AG09319 (cell line): ENCODE measurements at regions not wholly inside any gene's neighbourhood (a gene's known extent, or its start where the extent isn't known, plus 50 kb on each side); places are given as distances from the start of the nearest gene placed in this dataset.

Experiments
- DNase-seq: peaks from one replicate; pipeline ENCODE4 v3.0.0-alpha.2; 2010; ENCODE audit warnings: low read depth; ENCODE audit errors: extremely low read depth
- TF ChIP-seq, protein P1 (sequence below): IDR thresholded peaks from 2 replicates; pipeline ENCODE4 v1.5.1; 2011; ENCODE audit warnings: low read depth, mild to moderate bottlenecking, inconsistent platforms, low read length, moderate library complexity

DNA sequence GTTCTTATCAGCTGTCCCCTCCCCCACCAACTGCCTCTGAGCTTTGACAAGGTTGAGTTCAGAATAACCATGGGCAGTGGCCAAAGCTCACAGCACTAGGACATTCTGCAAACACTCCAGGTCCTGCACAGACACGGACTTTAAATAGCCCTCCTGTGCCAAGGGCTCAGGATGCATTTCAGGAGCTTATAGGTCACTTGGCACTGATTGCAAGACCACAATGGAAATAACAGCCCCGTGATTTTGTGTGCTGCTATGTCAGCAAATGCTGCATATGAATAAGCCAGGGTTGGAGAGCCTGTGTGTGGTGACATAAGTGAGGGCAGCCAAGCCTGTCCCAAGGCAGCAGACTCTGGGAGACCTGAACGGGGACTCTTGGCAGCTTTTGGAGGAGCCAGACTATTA is 150.7 kb downstream of the DMRT2 start:
- TF ChIP-seq, protein P1, sequence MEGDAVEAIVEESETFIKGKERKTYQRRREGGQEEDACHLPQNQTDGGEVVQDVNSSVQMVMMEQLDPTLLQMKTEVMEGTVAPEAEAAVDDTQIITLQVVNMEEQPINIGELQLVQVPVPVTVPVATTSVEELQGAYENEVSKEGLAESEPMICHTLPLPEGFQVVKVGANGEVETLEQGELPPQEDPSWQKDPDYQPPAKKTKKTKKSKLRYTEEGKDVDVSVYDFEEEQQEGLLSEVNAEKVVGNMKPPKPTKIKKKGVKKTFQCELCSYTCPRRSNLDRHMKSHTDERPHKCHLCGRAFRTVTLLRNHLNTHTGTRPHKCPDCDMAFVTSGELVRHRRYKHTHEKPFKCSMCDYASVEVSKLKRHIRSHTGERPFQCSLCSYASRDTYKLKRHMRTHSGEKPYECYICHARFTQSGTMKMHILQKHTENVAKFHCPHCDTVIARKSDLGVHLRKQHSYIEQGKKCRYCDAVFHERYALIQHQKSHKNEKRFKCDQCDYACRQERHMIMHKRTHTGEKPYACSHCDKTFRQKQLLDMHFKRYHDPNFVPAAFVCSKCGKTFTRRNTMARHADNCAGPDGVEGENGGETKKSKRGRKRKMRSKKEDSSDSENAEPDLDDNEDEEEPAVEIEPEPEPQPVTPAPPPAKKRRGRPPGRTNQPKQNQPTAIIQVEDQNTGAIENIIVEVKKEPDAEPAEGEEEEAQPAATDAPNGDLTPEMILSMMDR: no peak
- DNase-seq: no peak

DNA sequence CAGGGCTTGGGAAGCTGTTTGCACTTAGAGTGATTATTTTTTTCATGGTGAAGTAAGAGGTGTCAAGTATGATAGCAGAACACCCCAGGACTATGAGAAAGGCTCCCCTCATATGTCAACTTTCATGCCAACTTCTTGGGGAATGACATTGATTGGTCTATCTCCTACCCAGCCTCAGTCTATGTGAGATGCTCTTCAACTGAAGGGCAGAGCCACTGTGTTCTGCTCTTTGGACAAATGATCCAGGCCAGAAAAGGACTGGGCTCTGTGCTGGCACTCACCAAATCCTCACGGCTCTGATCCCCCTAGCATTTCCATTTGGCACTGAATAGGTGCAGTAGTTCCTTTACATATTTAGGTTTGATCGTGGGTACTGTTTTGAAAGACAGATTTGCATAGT is 151.1 kb downstream of the DMRT2 start:
- TF ChIP-seq, protein P1: no peak
- no peak for DNase-seq

DNA sequence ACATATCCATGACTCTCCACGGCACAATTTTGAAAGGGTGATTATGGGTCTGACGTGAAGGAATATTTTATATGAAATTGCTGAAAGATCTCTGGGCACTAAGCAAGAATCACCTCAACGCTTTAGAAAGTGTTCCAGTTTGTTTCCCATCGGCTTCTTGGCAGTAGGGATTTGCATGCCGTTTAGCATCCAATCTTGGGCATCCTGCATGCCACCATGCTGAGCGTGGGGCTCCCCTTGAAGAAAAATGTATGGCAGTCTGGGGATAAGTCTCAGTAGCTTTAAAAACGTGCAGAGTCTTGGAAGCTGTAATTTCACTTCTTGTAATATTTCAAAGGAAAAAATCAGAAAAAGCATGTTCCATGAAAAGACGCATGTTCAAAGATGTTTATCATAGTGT is 151.7 kb downstream of the DMRT2 start:
- no peak for DNase-seq
- TF ChIP-seq, protein P1: no peak

DNA sequence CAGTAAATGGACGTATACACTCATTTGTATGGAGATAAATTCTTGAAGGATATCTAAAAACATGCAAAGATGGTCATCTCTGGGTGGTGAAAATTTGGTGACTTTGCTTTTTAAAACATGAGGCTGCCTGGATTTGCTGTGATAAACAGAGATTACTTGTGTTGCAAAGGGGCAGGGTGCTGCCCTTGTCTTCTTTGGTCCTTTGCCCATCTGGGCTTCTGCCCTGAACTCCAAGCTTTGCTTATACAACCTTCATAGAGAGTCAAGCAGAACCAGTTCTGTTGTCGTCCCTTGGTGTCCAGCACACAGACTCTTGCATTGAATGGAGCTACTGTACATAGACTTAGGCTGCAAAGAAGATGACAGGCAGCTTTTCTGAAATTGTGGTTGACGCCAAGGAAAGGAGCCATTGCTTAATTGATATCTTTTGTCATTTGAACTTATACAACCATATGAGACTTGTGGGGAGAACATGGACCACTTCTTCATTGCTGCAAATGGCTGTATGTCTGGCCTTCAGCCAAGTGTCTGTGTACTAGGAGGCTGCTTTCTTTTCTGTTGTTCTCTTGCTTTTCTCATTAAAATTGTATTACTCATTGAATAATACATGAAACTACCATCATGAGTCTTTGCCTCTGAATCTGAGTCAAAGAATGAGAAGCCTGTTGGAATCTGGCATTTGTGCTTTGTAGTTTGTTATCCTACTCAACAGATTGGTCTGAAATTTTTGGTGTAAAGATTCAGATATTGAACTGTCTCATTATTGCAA is 152.5 kb downstream of the DMRT2 start:
- no peak for DNase-seq
- TF ChIP-seq, protein P1: no peak

DNA sequence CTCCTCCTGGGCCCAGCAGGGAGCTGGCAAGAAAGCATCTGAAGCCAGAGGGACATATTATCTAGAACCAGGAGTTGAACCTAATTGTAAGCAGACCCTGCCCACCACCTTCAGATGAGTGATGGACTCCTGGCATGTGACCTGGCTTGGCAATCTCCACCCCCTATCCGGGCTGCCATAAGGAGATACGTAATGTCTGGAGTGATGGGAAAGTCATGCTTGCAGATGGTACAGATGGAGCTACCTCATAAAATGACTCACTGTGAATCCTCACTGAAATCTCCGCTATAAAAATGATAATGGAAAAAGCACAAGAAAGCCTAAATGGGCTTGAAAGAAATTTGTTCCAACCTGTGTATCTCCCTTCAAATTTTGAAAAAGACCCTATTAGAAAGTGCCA is 157.5 kb downstream of the DMRT2 start:
- no peak for DNase-seq
- TF ChIP-seq, protein P1: no peak

DNA sequence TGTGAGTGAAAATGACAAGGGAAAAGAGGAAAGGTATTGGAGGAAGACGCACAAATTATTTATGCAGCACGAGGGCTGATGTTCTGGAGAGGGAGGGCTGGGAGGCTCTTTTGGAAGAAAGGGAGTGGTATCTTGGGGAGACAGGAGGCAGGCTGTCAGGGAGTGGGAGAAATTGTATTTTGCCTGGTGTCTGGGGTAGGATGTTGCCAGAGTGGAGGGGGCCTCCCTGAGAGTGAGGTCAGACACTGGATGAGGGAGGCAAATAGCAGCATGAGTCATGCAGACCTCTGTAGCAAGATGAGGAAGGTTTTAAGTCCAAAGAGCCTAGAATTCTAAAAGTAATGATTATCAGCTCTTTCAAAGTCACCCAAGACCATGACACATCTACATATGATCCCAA is 158.0 kb downstream of the DMRT2 start:
- DNase-seq: no peak
- TF ChIP-seq, protein P1: no peak

DNA sequence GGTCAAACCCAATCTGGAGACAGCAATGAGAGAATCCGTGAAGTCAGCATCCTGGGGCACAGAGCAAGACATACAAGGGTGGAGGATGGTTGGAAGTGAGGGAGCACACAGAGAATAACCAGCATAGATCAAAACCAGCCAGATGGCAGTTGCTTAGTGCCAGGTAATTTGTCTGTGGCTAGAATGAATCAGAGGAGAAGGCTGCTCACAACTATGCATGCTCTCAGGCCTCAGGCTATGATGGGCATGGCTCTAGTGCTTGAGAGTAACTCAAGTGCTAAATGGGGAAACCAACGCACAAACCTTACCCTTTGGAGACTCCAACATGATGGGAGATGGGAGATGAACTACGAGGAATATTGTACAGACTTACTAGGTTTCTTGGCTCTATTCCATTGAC is 160.8 kb downstream of the DMRT2 start:
- TF ChIP-seq, protein P1: no peak
- no peak for DNase-seq
